Fibroblast of pulmonary artery (primary cell): ENCODE measurements at regions not wholly inside any gene's neighbourhood (a gene's known extent, or its start where the extent isn't known, plus 50 kb on each side); places are given as distances from the start of the nearest gene placed in this dataset.

ENCODE experiments used
- DNase-seq: peaks from one replicate; pipeline ENCODE4 v3.0.0-alpha.2; 2010; ENCODE audit warnings: low read depth
- H3K4me3 ChIP-seq: replicated peaks from 2 replicates; pipeline ENCODE4 v1.5.1; 2011; ENCODE audit warnings: low read depth, mild to moderate bottlenecking, control low read depth, low read length, moderate library complexity
- TF ChIP-seq, protein P1 (sequence below): IDR thresholded peaks from 2 replicates; pipeline ENCODE4 v1.5.1; 2011; ENCODE audit warnings: mild to moderate bottlenecking, control low read depth, low read length, inconsistent platforms; ENCODE audit errors: missing control alignments

DNA sequence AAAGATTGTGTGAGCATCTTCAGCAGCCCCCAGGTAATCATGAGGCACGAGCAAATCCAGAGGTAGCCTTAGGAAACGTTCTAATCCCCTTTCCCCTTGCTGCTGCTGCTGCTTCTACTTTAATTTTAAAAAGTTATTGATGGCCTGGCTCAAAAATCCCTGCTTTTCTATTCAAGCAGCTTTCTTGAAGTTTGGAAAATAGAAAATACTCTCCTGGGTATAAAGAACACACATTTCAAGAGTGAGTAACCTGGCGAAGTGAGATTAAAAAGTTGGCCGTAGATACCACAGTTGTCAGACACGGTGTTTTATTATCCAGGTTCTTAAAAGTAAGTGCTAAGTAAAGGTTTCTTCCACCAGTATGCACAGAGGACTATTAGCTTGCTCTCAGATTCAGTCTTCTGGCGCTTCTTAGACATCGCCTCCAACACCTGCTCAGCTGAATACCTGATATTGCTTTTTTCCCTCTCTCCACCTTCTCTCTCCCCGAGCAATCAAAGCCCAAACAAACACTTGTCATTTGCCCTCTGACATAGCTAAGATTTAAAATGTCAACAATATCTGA is 150.7 kb downstream of the EDN3 start:
- TF ChIP-seq, protein P1, sequence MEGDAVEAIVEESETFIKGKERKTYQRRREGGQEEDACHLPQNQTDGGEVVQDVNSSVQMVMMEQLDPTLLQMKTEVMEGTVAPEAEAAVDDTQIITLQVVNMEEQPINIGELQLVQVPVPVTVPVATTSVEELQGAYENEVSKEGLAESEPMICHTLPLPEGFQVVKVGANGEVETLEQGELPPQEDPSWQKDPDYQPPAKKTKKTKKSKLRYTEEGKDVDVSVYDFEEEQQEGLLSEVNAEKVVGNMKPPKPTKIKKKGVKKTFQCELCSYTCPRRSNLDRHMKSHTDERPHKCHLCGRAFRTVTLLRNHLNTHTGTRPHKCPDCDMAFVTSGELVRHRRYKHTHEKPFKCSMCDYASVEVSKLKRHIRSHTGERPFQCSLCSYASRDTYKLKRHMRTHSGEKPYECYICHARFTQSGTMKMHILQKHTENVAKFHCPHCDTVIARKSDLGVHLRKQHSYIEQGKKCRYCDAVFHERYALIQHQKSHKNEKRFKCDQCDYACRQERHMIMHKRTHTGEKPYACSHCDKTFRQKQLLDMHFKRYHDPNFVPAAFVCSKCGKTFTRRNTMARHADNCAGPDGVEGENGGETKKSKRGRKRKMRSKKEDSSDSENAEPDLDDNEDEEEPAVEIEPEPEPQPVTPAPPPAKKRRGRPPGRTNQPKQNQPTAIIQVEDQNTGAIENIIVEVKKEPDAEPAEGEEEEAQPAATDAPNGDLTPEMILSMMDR, result no peak
- no peak for DNase-seq
- H3K4me3 ChIP-seq, result no peak overlapping the region

GRCh38 chr20:59451641-59452040 is 151.2 kb downstream of the EDN3 start:
- TF ChIP-seq, protein P1, result no peak
- no peak overlapping the region for H3K4me3 ChIP-seq
- no peak for DNase-seq

GRCh38 chr20:59452856-59453255 is 151.5 kb upstream of the PHACTR3 start:
- TF ChIP-seq, protein P1, result no peak
- DNase-seq, result no peak
- no peak overlapping the region for H3K4me3 ChIP-seq

DNA sequence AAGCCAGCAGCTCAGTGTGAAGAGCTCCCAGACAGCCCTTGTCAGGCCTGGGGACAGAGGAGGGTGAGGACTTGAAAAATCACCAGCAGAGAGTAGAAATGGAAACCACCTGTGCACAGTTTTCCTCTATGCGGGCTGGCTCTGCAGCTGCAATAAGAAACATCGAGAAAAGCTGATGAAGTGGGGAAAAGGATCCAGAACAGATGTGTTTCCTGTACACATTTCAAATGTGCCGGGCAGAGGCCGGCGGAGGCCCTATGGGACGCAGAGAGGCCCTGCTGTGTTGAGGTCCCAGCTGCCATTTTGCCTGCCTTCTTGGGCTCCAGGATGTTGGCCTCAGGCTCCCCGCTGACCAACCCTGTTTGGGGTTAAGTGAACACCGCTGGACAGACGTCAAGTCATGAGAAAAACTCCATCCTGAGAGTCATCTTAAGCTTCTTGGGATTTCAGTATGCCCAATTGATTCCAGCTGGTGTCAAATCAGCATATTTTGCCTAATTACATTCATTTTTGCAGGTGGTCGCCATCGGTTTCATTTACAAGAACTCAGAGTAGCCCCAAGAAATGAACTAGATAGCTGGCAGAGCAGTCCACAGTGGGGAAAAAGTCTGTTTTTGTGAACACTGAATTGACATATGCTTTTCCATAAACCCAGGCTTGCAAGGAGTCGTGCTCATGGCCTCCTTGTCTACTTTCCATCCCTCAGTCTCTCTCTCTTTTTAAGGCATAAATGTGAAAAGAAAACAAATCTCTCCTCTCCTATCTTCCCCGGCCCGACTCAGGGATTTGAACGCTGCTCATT is 150.4 kb upstream of the PHACTR3 start:
- TF ChIP-seq, protein P1, result no peak
- H3K4me3 ChIP-seq, result no peak overlapping the region

GRCh38 chr20:59455402-59456341 is 148.7 kb upstream of the PHACTR3 start:
- no peak overlapping the region for H3K4me3 ChIP-seq
- TF ChIP-seq, protein P1, result peak; percentile 36
- peak; percentile 13 for DNase-seq

More for the DNA sequence above, 150.4 kb upstream of the PHACTR3 start:
- no peak for DNase-seq

- no peak overlapping the region for H3K4me3 ChIP-seq
- DNase-seq, result no peak
- TF ChIP-seq, protein P1, result no peak
Observed at GRCh38 chr20:59456342-59457279, 147.7 kb upstream of the PHACTR3 start.
